Activated CD8-positive, alpha-beta T cell treated with anti-CD3 and anti-CD28 coated beads, Interleukin-2, amount 10 ng/mL, durations not matched to agents 7 days and 5 days (primary cell): ENCODE measurements at regions not wholly inside any gene's neighbourhood (a gene's known extent, or its start where the extent isn't known, plus 50 kb on each side); places are given as distances from the start of the nearest gene placed in this dataset.

Experiments
- ATAC-seq: fragments of 150-1000 bp; cut with Tn5 transposase; one replicate; pipeline ENCODE4 v1.10.0; 2021; ENCODE audit warnings: moderate library complexity
- CTCF ChIA-PET: fragments of 350-600 bp; sonication (Branson Sonifier 250); formaldehyde crosslinking; loops from one replicate; lab custom pipeline; 2021; ENCODE audit warnings: antibody characterized with exemption; lab: Charles Lee
- POLR2A ChIA-PET: fragments of 350-600 bp; sonication (Branson Sonifier 250); formaldehyde crosslinking; loops from one replicate; lab custom pipeline; 2021; ENCODE audit warnings: antibody characterized with exemption; lab: Charles Lee
- DNase-seq: peaks from one replicate; pipeline ENCODE4 v3.0.0-alpha.2; 2020
- H3K27ac Mint-ChIP-seq: one replicate; pipeline ENCODE4 v1.8.0; 2021; ENCODE audit warnings: mild to moderate bottlenecking, mixed read lengths
- H3K27me3 Mint-ChIP-seq: one replicate; pipeline ENCODE4 v1.8.0; 2021; ENCODE audit warnings: low read depth, mixed read lengths
- H3K36me3 Mint-ChIP-seq: one replicate; pipeline ENCODE4 v1.8.0; 2021; ENCODE audit warnings: low read depth, mixed read lengths
- H3K4me1 Mint-ChIP-seq: one replicate; pipeline ENCODE4 v1.8.0; 2021; ENCODE audit warnings: low read depth, mixed read lengths
- H3K4me3 Mint-ChIP-seq: one replicate; pipeline ENCODE4 v1.8.0; 2021; ENCODE audit warnings: mild to moderate bottlenecking, mixed read lengths
- H3K9me3 Mint-ChIP-seq: one replicate; pipeline ENCODE4 v1.8.0; 2022; ENCODE audit warnings: mixed read lengths; ENCODE audit not compliant: insufficient read depth

GRCh38 chr9:86687788-86688187, 259.5 kb downstream of the GAS1 start:
- Mint-ChIP-seq H3K27ac (no peak overlapping the region), H3K4me1 (no peaks in the 10 kb centered on the region), H3K9me3 (no peaks in the 10 kb centered on the region), H3K27me3 (peaks cover 2% of the 10 kb centered on the region), H3K36me3 (no peaks in the 10 kb centered on the region), H3K4me3 (no peak overlapping the region)
- ATAC-seq (no peak), DNase-seq (no peak)
- CTCF ChIA-PET: no interaction called here
- POLR2A ChIA-PET: no interaction called here

GRCh38 chr9:86685556-86685955, 261.8 kb downstream of the GAS1 start:
- no peak overlapping the region for H3K27ac Mint-ChIP-seq
- H3K36me3 Mint-ChIP-seq: no peaks in the 10 kb centered on the region
- H3K4me3 Mint-ChIP-seq: no peak overlapping the region
- no peaks in the 10 kb centered on the region for H3K4me1 Mint-ChIP-seq
- H3K9me3 Mint-ChIP-seq: no peaks in the 10 kb centered on the region
- no peak for DNase-seq
- no peak for ATAC-seq
- ChIA-PET CTCF (no interaction called here), POLR2A (no interaction called here)
- H3K27me3 Mint-ChIP-seq: peaks cover 2% of the 10 kb centered on the region

- Mint-ChIP-seq H3K27ac (no peak overlapping the region), H3K27me3 (no peaks in the 10 kb centered on the region), H3K4me1 (no peaks in the 10 kb centered on the region), H3K4me3 (no peak overlapping the region), H3K9me3 (no peaks in the 10 kb centered on the region), H3K36me3 (no peaks in the 10 kb centered on the region)
- ATAC-seq (no peak), DNase-seq (no peak)
- POLR2A ChIA-PET: no interaction called here
- CTCF ChIA-PET: no interaction called here
These were observed 263.2 kb downstream of the GAS1 start for GRCh38 chr9:86684148-86684547.

- Mint-ChIP-seq H3K4me1 (no peaks in the 10 kb centered on the region), H3K27ac (no peak overlapping the region), H3K36me3 (no peaks in the 10 kb centered on the region), H3K4me3 (peak overlapping the region; percentile 11), H3K9me3 (no peaks in the 10 kb centered on the region), H3K27me3 (no peaks in the 10 kb centered on the region)
- DNase-seq: no peak
- ATAC-seq: no peak
- ChIA-PET POLR2A (no interaction called here), CTCF (no interaction called here)
These were observed 265.1 kb downstream of the GAS1 start for GRCh38 chr9:86682240-86682639.

GRCh38 chr9:86679909-86680308, 267.4 kb downstream of the GAS1 start:
- ChIA-PET CTCF (no interaction called here), POLR2A (no interaction called here)
- H3K4me3 Mint-ChIP-seq: no peak overlapping the region
- no peaks in the 10 kb centered on the region for H3K27me3 Mint-ChIP-seq
- no peaks in the 10 kb centered on the region for H3K9me3 Mint-ChIP-seq
- no peaks in the 10 kb centered on the region for H3K4me1 Mint-ChIP-seq
- ATAC-seq (no peak), DNase-seq (no peak)
- no peaks in the 10 kb centered on the region for H3K36me3 Mint-ChIP-seq
- H3K27ac Mint-ChIP-seq: no peak overlapping the region

GRCh38 chr9:86676396-86676795, 270.9 kb downstream of the GAS1 start:
- no peak for ATAC-seq
- Mint-ChIP-seq H3K36me3 (no peaks in the 10 kb centered on the region), H3K27me3 (no peaks in the 10 kb centered on the region), H3K4me1 (no peaks in the 10 kb centered on the region), H3K27ac (no peak overlapping the region), H3K9me3 (no peaks in the 10 kb centered on the region), H3K4me3 (no peak overlapping the region)
- CTCF ChIA-PET: no interaction called here
- POLR2A ChIA-PET: no interaction called here
- no peak for DNase-seq

- ChIA-PET CTCF (no interaction called here), POLR2A (no interaction called here)
- Mint-ChIP-seq H3K27ac (no peak overlapping the region), H3K36me3 (no peaks in the 10 kb centered on the region), H3K4me3 (no peak overlapping the region), H3K4me1 (no peaks in the 10 kb centered on the region), H3K9me3 (no peaks in the 10 kb centered on the region), H3K27me3 (no peaks in the 10 kb centered on the region)
- no peak for ATAC-seq
- DNase-seq: no peak
These were observed 271.5 kb downstream of the GAS1 start for GRCh38 chr9:86675805-86676204.

- DNase-seq: no peak
- no peak overlapping the region for H3K27ac Mint-ChIP-seq
- POLR2A ChIA-PET: no interaction called here
- no peaks in the 10 kb centered on the region for H3K4me1 Mint-ChIP-seq
- H3K36me3 Mint-ChIP-seq: no peaks in the 10 kb centered on the region
- no peak overlapping the region for H3K4me3 Mint-ChIP-seq
- no peaks in the 10 kb centered on the region for H3K27me3 Mint-ChIP-seq
- no peaks in the 10 kb centered on the region for H3K9me3 Mint-ChIP-seq
- CTCF ChIA-PET: no interaction called here
- no peak for ATAC-seq
These were observed 272.8 kb downstream of the GAS1 start for GRCh38 chr9:86674487-86674886.

- ChIA-PET CTCF (no interaction called here), POLR2A (no interaction called here)
- H3K27ac Mint-ChIP-seq: no peak overlapping the region
- no peak overlapping the region for H3K4me3 Mint-ChIP-seq
- no peaks in the 10 kb centered on the region for H3K27me3 Mint-ChIP-seq
- no peaks in the 10 kb centered on the region for H3K9me3 Mint-ChIP-seq
- ATAC-seq (no peak), DNase-seq (no peak)
- no peaks in the 10 kb centered on the region for H3K4me1 Mint-ChIP-seq
- H3K36me3 Mint-ChIP-seq: no peaks in the 10 kb centered on the region
These were observed 274.3 kb downstream of the GAS1 start for GRCh38 chr9:86672966-86673365.

- Mint-ChIP-seq H3K4me1 (no peaks in the 10 kb centered on the region), H3K4me3 (no peak overlapping the region), H3K9me3 (no peaks in the 10 kb centered on the region), H3K27ac (no peak overlapping the region), H3K27me3 (no peaks in the 10 kb centered on the region), H3K36me3 (no peaks in the 10 kb centered on the region)
- CTCF ChIA-PET: no interaction called here
- no peak for DNase-seq
- POLR2A ChIA-PET: no interaction called here
- ATAC-seq: no peak
These were observed 275.0 kb downstream of the GAS1 start for GRCh38 chr9:86672301-86672700.

GRCh38 chr9:86671018-86671417, 276.3 kb downstream of the GAS1 start:
- CTCF ChIA-PET: no interaction called here

GRCh38 chr9:86670536-86670935, 276.8 kb downstream of the GAS1 start:
- ChIA-PET POLR2A (no interaction called here), CTCF (no interaction called here)
- H3K4me1 Mint-ChIP-seq: peaks cover 5% of the 10 kb centered on the region
- H3K27me3 Mint-ChIP-seq: no peaks in the 10 kb centered on the region
- no peak overlapping the region for H3K27ac Mint-ChIP-seq
- no peak for ATAC-seq
- no peaks in the 10 kb centered on the region for H3K9me3 Mint-ChIP-seq
- no peaks in the 10 kb centered on the region for H3K36me3 Mint-ChIP-seq
- no peak overlapping the region for H3K4me3 Mint-ChIP-seq
- no peak for DNase-seq

More at GRCh38 chr9:86671018-86671417, 276.3 kb downstream of the GAS1 start:
- H3K9me3 Mint-ChIP-seq: no peaks in the 10 kb centered on the region
- no peaks in the 10 kb centered on the region for H3K27me3 Mint-ChIP-seq
- ATAC-seq (no peak), DNase-seq (no peak)
- POLR2A ChIA-PET: no interaction called here
- no peak overlapping the region for H3K4me3 Mint-ChIP-seq
- no peaks in the 10 kb centered on the region for H3K36me3 Mint-ChIP-seq
- H3K4me1 Mint-ChIP-seq: peaks cover 5% of the 10 kb centered on the region
- H3K27ac Mint-ChIP-seq: no peak overlapping the region

- no peaks in the 10 kb centered on the region for H3K9me3 Mint-ChIP-seq
- H3K4me3 Mint-ChIP-seq: no peak overlapping the region
- no peaks in the 10 kb centered on the region for H3K36me3 Mint-ChIP-seq
- ChIA-PET POLR2A (no interaction called here), CTCF (no interaction called here)
- DNase-seq: no peak
- no peaks in the 10 kb centered on the region for H3K27me3 Mint-ChIP-seq
- H3K27ac Mint-ChIP-seq: no peak overlapping the region
- H3K4me1 Mint-ChIP-seq: peaks cover 5% of the 10 kb centered on the region
- ATAC-seq: no peak
These were observed 277.2 kb downstream of the GAS1 start for GRCh38 chr9:86670076-86670475.
